ENCODE measurements at regions not wholly inside any gene's neighbourhood (a gene's known extent, or its start where the extent isn't known, plus 50 kb on each side); places are given as distances from the start of the nearest gene placed in this dataset.
"Not testable (repeated sequence)": the region's sequence is repeated elsewhere in the genome, so short reads cannot be mapped to it uniquely, and the experiment has no call there.

DNA sequence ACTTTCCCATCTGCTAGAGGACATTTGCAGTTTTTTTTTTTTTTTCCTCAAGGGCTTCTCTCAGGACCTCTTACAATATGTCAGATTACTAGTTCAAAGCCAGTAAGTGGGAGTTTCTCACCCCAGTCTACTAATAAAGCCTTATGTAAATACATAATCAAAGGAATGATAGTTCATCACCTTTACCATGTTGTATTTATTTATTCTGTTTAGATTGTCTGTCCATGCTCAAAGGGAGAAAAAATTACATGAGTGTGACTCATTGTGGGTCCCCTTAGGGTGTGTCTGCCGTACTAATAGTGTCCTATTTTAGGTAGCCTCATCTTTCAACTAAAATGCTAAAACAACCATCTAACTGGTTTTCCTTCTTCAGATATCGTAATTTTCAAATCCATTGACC is 917.6 kb downstream of the EPHA3 start:
- no peak for DNase-seq

DNA sequence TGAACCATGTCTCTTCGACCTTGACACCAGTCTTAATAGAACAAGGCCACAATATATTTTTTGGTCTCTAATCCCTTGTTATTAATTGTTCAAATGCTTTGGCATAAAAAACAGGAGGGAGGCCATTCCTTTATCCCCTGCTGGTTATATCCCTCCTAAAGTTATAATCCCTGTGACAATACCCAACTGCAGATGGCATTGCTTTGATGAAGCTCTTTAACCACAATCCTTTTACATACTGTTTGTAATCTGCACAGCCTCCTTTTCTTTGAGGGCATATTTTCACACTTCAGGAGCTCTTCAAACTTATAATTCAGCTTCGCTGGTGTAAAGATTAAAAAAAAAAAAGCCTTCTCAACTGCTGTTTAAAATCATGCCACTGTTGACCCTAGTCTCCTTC is 919.0 kb downstream of the EPHA3 start:
- no peak for DNase-seq

DNA sequence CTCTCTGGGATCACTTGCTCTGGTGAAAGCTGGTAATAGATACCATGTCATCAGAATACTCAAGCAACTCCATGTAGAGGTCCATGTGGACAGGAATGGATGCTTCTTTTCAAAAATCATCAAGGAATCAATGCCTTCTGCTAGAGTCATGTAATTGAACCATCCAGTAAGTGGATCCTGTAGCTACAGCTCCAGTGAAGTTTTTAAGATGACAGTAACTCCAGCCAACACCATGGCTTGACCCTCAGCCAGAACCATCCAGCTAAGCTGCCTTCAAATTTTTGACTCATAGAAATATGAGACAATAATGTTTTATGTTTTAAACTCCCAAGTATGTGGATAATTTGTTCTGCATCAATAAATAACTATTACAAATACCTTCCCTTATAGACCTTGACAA is 923.7 kb downstream of the EPHA3 start:
- DNase-seq: no peak

DNA sequence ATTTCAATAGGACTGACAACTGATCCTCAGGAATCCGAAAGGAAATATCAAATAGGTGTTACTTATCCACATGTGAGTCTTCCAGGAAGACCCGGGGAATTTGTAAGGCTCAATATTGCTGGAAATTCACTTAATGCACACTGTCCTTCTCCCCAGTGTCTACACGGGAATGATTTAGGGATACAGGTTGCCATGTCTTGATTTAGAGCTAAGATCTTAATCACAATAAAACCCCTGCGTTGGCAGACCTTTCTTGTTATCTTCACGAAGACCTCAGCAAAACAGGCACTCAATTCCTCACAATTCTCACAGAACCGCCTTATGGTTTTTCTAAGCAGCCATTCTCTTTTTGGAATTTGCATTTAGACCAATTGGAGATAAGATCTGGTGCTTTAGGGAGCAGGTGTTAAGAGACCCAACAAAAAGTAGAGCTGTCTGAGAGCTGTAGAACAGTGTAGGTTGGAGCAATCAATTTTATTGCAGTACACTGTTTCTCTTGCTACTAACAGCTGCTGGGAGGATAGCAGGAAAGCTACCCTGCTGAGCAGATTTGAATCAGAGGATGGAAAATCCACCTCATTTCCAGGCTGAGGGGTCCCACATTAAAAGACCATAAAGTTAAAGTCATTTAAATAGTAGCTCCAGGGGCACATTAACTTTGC is 925.7 kb downstream of the EPHA3 start:
- DNase-seq: no peak

DNA sequence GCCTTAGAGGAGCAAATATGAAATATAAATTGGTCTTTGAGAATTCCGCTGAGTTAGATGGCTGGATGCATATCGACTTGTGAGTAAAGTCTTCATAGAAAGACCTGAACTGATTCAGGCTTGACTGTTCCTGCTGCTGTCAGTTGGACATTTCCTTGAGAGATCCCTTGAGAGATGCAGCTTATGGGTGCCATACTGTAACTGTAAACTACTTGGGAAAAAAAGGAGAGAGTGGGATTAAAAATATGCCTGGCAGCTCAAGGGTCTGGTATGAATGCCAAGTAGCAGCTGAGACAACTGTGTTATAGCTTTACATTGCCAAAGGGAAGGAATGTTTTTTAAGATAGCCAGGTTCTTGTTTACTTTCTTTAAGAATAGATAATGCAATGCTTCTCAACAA is 926.6 kb downstream of the EPHA3 start:
- DNase-seq: no peak

DNA sequence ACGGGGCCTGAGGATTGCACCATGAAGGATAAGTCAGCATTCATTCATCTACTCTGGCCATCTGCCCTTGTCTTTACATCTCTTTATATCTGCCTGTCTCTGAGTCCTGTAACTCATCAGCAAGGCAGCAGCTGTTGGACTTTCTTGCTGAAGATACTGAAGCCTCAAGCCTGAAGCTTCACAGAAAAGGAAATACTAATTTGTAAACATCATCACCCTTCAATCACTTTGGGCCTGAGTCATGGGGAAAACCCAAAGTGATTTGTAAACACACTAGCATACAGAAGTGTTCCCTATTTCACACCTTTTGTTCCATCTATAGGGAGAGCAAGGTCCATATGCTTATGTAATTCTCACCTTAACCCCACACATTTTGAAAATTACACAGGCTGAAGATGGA is 928.2 kb downstream of the EPHA3 start:
- no peak for DNase-seq

DNA sequence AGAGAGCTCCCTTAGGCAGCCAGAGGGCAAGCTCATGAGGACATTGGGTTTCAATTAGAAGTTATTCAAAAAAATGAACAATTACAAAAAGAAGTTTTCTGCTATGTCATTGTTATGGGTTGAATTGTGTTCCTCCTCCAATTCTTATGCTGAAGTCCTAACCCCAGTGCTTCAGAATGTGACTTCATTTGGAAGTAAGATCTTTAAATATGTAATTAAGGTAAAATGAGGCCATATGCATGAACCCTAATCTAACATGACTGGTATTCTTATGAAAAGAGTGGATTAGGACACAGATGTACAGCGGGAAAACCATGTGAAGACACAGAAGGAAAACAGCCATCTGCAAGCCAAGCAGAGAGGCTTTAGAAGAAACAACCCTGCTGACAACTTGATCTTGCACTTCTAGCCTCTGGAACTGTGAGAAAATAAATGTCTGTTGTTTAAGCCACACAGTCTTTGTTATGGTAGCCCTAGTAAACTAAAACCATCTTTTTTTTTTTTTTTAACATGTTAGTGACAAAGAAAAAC is 929.6 kb downstream of the EPHA3 start:
- DNase-seq: no peak

DNA sequence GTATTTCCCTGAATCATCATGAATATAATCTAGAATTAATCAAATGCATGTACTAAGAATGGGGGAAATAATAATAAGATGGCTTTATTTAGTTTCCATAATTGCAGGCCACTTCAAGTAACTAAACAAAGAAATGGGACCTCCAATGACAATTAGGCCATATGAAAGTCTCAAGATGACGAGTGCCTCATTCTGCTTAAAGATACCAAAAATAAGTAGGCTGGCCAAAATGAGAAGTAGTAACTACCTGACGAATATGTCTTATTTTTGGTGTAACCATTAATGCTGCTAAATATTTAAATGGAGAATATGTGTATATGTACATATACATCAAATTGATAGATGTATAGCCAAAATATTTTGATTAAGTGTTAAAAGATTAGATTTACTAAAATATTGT is 932.6 kb downstream of the EPHA3 start:
- DNase-seq: no peak

DNA sequence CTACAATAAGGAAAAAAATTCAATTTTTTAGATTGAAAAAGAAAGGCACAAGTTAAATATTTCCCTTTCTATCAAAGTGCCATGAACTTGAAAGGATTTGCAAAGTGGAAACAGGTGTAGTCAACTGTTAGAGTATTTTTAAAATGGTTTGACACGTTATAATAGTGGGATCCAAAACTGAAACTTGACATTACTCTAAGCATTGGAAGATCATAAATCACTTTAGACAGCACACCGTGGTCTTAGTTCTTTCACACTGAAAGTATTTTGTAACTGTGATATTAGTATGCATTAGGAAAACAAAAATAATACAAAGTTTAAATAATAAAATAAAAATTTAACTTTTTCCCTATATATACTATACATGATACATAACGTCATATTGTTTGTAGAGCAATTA is 933.1 kb downstream of the EPHA3 start:
- no peak for DNase-seq

DNA sequence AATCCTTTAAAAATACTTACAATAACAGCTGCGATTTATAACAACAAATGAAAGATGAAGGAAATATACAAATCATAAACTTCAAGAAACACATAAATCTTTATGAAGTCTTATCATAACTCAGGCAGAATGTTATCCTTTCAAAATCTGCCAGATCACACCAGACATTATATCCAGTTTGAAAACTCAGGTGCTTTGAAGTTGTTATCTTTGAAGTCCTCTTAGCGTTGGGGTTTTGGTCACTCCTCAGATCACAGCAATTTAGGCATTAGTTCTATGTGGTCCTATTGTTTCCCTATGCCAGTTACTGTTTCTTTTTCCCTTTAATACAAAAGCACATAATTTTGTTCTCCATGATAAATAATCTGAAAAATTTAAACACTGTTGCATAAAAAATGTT is 934.6 kb downstream of the EPHA3 start:
- no peak for DNase-seq

DNA sequence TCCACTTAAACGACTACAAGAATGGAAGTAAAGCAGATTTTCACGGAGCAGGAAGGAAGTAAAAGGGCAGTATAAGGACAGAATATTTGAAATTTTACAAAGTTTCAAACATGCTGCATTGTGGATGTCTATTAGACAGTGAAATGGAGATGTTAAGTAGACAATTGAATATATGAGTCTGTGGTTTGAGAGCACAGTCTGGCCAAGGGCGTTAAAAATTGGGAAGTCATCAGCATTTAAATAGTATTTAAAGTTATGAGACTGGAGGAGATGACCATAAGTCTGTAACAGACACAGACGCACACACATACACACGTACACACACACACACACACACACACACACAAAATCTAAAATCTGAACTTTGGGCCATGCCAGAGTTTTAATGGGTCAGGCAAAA is 935.9 kb downstream of the EPHA3 start:
- DNase-seq: no peak

DNA sequence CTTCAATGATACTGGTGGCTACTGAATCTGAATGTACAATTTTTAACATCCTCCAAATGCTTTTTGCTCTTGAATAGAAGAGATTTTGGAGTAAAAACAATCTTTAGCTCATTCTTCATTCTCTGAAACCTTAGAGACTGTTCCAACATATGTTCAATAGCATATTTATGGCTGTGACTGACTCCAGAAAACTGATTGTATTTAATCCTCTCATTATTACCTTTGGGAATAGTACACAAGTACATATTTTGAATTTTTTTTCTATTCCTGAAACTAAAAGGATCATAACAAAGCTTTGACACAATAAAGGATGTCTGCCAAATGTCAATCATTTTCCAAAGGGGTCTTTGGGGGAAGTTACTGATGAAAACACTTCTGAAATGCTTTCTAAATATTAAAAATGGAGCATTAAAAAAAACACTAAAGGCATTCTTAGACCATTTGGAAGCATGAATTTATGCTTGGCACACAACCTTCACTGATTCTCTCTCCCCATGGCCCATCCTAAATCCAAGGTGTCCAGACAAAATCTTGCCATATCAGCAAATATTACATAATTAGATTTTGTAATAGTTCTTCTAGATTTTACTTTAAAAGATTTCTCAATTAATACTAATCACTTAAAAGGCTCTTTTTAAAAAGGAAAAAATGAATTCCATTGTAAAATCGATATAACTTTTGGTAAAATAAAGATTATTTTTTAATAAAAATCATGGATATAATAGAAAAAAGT is 936.8 kb downstream of the EPHA3 start:
- no peak for DNase-seq

DNA sequence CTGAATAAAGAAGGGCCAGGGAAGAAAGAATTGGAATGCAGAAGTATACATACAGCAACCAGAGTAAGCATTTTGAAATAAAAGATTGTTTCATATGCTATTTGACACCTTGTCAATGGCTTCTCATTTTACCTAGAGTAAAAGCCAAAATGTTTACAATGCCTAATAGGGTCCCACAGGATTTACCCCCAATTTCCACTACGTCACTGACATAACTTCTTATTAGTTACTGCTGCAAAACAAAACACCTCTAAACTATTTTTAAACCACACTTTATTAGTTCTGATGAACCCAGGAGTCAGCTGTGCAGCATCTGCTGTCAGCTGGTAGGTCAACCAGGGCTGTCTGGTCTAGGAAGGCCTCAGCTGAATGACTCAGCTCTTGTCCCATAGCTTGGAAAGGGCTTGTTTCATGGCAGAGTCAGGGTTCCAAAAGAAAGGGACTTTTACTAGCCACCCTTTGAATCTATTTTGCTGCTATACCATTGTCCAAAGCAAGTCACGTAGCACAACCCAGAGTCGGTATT is 945.1 kb downstream of the EPHA3 start:
- DNase-seq: no peak

DNA sequence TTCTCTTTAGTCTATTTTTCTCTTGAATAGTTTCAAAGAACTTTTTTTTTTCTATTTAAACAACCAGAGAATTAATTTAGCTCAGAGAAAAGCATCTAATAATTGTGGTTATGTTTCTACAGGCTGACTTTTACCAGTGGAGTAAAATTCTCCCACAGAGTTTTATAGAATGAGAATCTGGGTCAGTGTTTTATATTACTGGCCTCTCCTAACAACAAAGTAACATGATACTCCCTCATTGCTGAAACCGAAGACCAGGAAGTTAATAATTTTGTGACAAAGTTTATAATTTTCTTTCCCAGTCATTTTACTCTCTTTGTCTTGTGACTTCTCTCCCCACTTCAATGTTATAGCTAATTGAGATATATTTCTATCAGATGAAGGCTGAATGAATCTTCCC is 946.9 kb downstream of the EPHA3 start:
- no peak for DNase-seq

DNA sequence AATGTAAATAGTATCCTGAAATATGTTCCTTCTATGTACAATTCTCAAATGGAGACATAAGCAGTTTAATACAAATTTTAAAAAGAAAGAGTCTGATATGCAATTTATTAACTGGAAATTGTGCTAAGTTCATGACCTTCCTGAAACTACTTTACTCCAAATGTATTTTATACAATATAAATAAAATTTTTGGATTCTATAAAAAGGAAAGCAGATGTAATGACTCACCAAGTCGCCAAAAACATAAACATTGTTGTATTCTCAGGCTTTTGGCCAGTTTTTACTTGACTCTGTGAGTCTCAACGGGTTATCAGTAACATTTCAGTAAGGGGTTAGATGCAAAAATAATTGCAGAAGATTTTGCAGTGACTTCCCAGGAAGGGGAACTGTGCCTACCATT is 948.2 kb downstream of the EPHA3 start:
- DNase-seq: no peak

DNA sequence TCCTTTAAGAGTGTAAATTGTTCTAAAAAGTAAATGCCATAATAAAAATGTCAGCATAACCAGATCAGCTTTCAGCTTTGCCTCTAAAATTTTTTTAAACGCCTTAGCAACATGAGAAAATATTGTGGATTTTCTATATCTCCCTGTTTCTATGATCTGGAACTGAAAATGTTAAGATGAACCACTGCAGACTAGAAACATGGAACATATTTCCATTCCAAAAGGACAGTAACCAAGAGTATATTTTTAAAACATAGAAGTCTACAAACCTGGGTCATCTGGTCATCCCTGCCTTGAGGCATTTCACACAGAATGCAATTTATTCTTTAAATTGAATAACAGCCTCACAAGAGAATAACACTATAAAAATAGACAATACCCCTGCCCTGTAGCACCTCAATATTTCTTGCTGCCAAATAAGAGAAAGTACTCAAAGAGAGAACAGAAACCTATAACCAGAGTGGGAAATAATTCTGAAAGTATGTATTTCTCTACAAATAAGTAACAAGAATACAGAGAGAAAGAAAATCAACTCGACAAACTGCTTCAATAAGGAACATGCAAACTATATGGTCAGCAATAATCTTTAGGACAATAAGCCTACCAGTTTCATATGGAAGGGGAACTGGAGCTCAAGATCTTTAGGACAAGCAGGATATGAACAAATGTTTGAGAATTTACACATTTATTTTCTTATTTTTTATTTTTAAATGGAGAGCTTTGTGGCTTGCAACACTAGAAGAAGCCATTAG is 949.0 kb downstream of the EPHA3 start:
- no peak for DNase-seq

DNA sequence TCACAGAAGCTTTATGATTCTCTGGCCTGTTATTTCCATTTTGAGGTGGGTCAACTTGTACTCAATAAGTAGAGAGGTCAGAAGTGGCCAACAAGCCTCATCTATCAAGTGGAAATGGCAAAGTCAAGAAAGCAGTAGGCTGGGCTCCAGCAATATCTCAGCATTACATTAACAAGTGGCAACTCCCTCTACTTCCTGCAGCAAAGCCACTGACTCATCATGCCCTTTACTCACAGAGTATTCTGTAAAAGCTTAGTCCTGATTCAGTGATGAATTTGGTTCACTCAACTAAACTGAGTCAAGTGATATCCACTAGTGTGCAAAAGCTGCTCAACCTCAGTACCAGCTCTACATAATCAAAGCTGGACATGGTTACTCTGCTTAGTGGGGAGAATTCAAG is 954.6 kb downstream of the EPHA3 start:
- DNase-seq: no peak

DNA sequence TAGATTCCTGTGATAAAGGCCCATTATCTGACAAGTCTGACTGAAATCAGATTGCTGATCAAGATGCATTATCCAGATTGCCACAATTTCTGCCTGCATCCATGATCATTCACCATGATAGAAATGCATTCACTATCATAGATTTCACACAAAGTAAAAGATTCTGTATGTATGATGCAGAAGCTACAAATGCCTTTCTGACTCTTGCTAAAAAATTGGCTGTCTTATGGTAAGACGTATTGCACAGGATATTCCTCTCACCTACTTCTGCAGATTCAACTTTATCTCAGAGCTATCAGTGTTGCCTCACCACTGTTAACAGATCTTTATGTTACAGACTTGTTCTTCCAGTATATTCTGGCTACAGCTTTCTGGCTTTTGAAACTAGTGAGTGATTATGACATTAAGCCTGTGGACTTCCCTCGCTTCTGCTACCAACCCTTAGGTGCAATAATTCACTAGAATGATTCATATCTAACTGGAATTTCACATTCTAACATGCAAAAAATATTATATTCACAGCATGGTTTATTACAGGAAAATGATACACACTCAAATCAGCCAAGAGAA is 955.3 kb downstream of the EPHA3 start:
- DNase-seq: no peak

DNA sequence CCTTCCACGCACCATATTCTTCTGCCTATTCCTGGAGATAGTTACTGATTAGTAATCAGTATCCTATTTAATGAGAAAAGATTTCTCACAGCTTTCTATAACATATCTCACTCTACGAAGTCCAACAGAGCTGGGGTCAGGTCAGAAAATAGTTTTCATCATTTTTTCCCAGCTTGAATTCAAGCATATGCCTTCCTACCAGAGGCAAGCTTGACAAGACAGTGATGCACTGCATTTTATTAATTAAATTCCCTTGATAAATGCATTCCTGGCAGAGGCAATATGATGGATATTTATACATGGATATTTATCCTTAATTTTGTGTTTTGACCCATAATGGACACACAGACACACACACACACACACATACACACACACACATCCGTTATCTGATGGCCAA is 961.4 kb downstream of the EPHA3 start:
- DNase-seq: no peak

DNA sequence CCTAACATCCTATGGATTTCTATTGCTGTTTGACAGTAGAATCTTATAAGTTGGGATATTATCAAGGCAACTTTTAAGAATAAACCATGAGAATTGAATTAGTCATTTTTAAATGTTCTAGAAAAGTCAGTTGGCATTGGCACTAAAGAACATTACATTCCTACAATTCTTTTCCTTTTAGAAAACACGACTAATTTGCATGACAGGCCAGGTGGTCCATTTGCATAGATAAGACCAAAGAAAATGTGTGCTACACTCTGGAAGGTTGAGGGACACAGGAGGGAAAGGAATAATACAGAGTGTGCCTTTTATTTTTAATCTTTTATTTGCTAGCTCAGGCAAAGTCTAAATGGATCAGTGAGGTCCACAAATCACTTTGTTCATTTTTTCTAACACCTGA is 962.3 kb downstream of the EPHA3 start:
- DNase-seq: no peak

DNA sequence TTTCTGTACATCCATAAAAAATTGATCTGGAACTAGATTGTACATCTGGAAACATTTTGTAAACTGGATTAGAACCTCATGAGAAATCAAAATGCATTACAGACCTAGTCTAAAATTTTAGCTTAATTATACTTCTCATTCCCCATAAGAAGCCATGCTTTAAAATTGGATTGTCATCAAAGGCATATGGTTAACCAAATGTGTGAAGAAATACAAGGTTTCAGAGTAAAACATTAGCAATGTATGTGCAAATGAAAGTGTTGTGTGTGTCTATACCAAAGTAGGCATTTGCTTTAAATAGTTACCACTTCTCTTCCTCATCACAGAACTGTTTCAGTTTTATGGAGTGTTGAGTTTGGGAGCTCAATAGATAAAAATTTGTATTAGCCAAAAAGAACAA is 968.7 kb downstream of the EPHA3 start:
- DNase-seq: no peak

DNA sequence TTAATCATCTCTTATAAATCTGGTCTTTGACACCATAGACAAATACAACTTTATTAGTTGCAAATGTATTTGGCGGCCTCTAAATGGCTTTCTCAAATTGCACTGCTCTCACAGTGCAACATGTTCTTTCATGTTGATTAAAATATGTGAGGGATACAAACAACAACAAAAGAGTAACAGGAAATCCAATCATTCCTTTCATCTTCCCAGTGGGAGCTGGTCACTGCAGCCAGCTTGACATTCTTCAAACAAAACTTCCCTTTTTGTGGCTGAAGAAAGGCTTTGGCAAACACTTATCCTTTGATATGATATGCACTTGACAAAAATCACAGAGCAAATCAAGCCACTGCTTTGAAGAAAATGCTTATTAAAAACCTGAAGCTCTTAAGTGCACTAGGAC is 973.6 kb downstream of the EPHA3 start:
- no peak for DNase-seq

DNA sequence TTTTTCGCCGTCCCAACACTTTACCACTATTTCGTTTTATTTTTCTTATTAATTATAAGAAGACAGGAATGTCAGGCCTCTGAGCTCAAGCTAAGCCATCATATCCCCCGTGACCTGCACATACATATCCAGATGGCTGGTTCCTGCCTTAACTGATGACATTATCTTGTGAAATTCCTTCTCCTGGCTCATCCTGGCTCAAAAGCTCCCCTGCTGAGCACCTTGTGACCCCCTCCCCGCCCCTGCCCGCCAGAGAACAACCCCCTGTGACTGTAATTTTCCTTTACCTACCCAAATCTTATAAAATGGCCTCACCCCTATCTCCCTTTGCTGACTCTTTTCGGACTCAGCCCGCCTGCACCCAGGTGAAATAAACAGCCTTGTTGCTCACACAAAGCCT is 978.9 kb downstream of the EPHA3 start:
- not testable (repeated sequence) for DNase-seq

All from NCI-H2029 (cell line).